ENCODE measurements at regions not wholly inside any gene's neighbourhood (a gene's known extent, or its start where the extent isn't known, plus 50 kb on each side); places are given as distances from the start of the nearest gene placed in this dataset.

- no peak for DNase-seq
Observed at GRCh38 chr6:21478883-21479539, 114.5 kb upstream of the SOX4 start.

DNA sequence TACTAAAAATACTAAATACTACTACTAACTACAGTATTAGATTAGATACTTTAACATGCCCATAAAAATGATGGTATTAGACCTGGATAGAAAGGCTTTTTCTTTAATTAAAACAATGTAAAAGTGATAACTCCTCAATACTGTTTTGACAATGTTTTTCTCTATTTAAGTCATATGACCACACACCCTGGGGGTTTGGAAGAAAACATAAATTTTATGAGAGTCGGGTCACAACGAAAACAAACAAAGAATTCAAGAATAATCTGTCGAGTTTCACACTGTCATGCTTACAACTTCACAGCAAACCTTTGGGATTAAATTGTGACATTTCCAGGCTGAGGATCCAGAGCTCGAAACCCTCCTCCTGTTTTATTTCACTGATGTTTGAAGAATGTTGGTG is 107.4 kb upstream of the SOX4 start:
- DNase-seq: no peak

GRCh38 chr6:21489826-21490225 is 103.7 kb upstream of the SOX4 start:
- DNase-seq: no peak

- no peak for DNase-seq
Observed at GRCh38 chr6:21491955-21492354, 101.6 kb upstream of the SOX4 start.

GRCh38 chr6:21494505-21494904 is 99.0 kb upstream of the SOX4 start:
- DNase-seq: no peak

DNA sequence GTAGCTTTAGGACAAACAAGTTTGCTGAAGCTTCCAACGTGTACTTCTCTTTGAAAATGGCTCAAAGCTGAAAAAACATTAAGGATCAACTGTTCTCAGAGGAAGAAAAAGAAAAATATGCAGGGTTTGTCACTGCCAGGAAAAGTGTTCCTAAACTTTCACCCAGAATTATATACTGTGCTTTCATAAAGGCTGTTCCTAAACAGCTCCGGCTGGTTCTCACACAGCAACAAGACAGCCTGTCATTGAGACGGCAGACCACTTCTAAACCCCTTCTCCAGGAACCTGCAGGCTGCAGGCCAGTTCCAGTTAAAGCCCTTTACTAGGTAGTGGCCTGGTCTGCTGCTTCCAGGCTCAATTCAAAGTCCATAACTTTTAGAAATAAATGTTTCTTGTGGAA is 97.4 kb upstream of the SOX4 start:
- DNase-seq: no peak

DNA sequence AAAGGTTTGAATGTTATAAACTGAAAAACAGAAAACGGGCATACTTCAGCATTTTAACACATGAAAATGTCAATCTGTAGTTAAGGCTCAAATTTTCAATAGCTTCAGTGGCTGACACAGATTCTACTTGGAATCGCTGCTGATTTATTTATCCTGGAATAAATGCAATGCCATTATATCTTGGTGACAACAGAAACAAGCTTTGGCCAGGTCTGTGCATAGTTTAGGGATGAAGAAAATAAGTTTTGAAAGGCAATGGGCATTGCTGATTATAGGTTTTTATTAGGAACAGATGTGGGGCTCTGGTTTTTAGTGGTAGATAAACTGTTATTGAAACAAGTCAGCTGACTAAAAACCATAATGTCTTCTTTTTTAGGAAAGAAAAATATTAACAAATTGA is 96.8 kb upstream of the SOX4 start:
- no peak for DNase-seq

GRCh38 chr6:21500314-21501020 is 93.1 kb upstream of the SOX4 start:
- DNase-seq: peak; percentile 49

- DNase-seq: peak; percentile 96
Observed at GRCh38 chr6:21501021-21501354, 92.6 kb upstream of the SOX4 start.

DNA sequence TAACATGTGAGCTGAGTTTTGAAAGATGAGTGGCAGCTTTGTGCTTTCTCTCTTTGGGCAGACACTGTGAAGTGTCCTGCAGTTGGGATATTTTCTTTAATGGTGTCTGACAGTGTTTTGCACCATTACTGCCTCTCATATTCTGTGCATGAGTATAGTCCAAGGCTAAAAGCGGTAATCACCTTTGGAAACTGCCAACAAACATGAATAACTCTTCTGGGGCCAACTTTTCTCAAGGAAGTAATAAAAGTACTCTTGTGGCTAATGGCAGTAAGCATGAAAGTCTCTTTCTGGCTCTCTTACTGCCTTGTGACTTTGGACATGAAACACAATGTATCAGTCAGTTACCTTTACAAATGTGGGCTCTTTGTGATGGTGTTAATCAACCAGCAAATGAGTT is 91.7 kb upstream of the SOX4 start:
- DNase-seq: no peak

DNA sequence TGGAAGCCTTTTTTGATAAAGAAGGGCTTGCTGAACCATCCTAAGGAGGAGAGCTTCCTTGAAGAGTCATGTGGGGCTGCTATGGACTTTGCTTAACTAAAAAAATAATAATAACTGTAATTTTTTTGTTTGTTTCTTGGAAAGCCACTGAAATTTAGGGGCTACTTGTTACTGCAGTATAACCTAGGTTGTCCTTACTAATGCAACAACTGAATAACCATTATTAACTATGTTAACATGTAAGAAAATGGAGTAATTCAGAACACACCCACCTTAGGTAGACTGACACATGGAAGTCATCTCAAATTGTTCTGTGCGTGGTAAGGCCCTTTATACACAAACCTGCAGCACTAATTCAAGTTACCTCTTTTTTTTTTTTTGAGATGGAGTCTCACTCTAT is 90.9 kb upstream of the SOX4 start:
- DNase-seq: no peak

GRCh38 chr6:21504790-21505189 is 88.8 kb upstream of the SOX4 start:
- DNase-seq: peak; percentile 58

DNA sequence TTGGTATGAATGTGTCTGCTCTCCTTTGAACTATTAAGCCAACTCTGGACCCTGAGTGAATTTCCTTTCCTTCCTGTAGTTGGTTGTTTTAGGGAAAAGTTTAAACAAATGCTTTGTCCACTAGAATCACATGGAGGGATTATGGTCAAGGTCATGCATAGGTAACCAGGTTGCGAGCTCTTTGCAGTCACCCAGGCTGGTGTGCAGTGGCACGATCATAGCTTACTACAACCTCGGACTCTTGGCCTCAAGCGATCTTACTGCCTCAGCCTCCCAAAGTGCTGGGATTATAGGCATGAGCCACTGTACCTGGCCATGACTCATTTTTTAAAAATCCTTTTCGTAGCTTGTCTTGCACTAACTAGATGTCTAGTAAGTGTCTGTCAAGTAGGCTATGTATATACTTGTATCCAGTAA is 88.0 kb upstream of the SOX4 start:
- no peak for DNase-seq

GRCh38 chr6:21506126-21506525 is 87.4 kb upstream of the SOX4 start:
- no peak for DNase-seq

DNA sequence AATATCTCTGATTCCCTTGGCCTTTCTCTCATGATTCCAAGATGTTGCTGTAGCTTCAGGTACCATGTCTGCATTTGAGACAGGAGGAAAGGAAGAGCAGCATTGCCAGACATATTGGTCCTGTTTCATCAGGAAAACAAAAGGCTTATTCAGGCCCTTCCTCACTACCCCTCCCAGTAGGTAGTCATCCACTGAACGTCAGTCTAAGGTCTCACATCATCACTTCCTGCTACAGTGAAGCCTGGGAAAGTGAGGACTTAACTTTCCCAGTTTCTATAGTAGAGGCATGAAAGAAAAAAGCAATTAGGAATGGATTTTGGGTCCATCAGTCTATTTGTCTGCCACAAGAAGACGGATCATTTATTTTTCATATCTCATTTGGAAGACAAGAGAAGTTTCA is 85.7 kb upstream of the SOX4 start:
- no peak for DNase-seq

DNA sequence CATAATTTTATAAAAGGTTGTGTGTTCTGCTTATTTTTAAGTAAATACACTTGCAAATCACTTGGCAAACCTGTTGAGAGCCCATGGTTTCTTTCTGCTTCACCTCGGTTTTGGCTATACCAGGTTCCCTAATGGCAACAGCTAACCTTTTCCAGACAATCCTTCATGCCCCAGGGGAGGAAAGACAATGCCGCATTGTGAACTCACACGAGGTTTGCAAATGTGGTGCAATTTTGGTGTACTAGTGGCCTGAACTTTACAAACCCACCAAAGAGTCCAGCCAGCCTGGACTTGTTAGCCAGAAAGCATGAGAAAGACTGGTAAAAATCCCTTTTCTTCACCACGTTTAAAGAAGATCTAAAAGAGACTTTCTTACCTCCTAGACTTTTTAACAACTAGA is 84.8 kb upstream of the SOX4 start:
- DNase-seq: no peak

DNA sequence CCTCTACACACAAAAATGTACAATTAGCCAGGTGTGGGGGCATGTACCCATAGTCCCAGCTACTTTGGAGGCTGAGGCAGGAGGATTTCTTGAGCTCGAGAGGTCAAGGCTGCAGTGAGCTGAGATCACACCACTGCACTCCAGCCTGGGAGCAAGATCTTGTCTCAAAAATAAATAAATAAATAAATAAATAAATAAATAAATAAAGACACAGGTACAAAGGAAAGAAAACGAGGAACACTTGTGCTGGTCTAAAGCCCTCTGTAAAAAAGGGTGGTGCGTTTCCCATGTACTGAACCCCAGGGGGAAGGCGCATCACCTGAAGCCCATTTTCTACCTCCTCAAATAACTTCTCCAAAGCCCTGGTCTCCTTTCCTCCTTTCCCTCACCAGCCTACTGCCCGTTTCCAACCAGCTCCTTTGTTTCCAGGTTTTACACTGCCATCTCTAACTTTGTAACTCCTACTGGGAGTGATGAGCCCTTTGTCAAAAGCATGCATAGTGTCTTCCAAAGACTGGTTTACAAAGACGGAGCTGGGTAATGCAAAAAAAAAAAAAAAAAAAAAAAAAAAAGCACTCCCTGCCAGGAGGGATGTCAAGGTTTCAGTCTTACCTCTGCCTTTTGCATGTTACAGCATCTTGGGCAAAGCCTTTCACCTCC is 81.5 kb upstream of the SOX4 start:
- no peak for DNase-seq

DNA sequence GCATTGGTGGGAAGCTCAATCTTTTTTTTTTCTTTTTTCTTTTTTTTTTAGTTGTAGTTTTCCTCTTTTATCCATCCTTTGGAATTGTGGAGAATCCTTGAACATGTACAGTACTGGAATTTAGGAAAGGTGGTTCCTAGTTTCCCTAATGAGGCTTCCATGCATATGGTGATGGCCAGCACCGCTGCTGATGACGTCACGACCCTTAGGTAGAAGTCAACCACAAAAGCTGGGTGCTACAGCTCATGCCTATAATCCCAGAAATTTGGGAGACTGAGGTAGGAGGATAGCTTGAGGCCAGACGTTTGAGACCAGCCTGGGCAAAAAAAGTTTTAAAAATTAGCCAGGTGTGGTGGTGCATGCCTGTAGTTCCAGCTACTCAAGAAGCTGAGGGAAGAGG is 79.3 kb upstream of the SOX4 start:
- DNase-seq: no peak

GRCh38 chr6:21518317-21518716 is 75.2 kb upstream of the SOX4 start:
- DNase-seq: no peak

GRCh38 chr6:21519642-21520041 is 73.9 kb upstream of the SOX4 start:
- no peak for DNase-seq

- no peak for DNase-seq
Observed at GRCh38 chr6:21521276-21521675, 72.3 kb upstream of the SOX4 start.

DNA sequence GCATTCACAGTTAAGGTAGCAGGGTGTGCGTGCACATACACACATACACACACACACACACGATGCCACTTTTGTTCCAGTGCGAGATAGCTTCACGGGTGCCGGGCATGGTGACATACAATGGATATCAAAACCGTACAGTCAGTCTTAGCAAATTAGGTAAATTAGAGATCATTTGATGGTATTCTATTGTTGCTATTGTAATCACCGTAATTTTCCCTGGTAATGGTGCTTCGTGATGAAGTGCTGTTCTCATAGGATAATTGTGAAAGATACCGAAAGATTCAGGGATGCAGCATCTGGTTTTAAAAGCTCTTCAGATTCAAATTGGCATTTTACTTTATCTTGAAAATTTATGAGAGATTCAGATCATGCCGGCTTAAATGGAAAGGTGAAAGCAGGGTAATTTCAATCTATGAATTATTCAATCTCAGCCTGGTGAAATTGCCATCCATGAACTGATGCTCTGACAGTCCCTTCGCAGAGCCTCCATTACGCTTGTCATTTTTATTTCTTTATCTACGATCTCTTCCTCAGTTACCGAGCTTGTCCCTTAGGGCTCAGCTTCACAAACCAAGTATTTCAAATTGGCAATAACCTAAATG is 71.3 kb upstream of the SOX4 start:
- DNase-seq: peak; percentile 43

DNA sequence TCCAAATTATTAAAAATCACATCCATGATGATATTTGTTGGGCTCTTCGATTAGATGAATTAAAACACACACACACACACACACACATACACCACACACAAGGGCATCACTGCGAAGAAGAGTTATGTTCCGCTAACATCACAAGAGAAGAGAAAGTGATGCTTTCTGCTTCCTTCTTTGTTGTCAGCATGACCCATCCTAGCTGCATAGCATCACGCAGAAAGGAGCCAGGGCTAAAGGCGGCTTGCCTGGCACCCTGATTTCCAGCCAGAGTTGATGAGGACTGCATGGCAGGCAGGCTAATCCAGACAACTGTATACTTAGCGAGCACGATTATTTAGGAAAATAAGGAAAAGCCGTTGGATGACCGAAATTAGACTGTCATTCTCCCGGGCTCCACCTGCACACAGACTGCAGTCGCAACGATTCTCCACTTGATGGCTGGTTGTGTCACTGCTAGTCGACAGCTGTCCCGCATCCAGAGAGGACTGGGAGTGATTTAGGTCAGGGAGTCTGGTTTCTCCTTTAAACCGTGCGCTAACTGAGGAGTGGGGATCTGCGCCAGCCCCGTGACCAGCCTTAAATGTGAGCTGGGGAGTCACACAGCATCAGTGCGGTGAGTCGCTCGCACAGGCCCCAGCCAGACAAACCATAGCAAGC is 70.6 kb upstream of the SOX4 start:
- DNase-seq: peak; percentile 24

- peak; percentile 40 for DNase-seq
Observed at GRCh38 chr6:21523652-21524051, 69.9 kb upstream of the SOX4 start.

Data from NCI-H774 (cell line).